B cell (primary cell): ENCODE measurements at regions not wholly inside any gene's neighbourhood (a gene's known extent, or its start where the extent isn't known, plus 50 kb on each side); places are given as distances from the start of the nearest gene placed in this dataset.

Experiments
- ATAC-seq: fragments of 200-7000 bp; cut with Tn5 transposase; one replicate; pipeline ENCODE4 v1.10.0; 2021; ENCODE audit warnings: low read depth, mild to moderate bottlenecking, moderate number of reproducible peaks, moderate library complexity
- CTCF ChIA-PET: fragments of 350-600 bp; sonication (Branson Sonifier 250); formaldehyde crosslinking; loops from one replicate; lab custom pipeline; 2021; ENCODE audit warnings: antibody characterized with exemption, inconsistent platforms; lab: Charles Lee
- POLR2A ChIA-PET: fragments of 350-600 bp; sonication (Branson Sonifier 250); formaldehyde crosslinking; loops from one replicate; lab custom pipeline; 2021; ENCODE audit warnings: antibody characterized with exemption; lab: Charles Lee
- DNase-seq: peaks from one replicate; pipeline ENCODE4 v3.0.0; 2013
- H2AFZ ChIP-seq: 2 replicates; pipeline ENCODE4 v1.6.1; 2012; ENCODE audit warnings: mild to moderate bottlenecking, low read depth, low read length; ENCODE audit not compliant: insufficient read depth, poor library complexity, severe bottlenecking
- H3K27ac ChIP-seq, 2 donors: 1 replicate in 1 of 2; 2 replicates in 1 of 2; pipeline ENCODE4 v1.5.1; 2012 to 2013; ENCODE audit warnings: low read length in 2 of 2, mild to moderate bottlenecking in 2 of 2, moderate library complexity in 1 of 2
- H3K27me3 ChIP-seq, 4 experiments: fragments of 200-600 bp in 1 of 4; sonication (generic) in 1 of 4; replicated peaks in 1 of 4; 1 replicate in 2 of 4; 2 replicates in 2 of 4; pipeline versions ENCODE4 v1.6.1 to v1.7.0; 2013 to 2016; ENCODE audit warnings: low read length in 3 of 4, mild to moderate bottlenecking in 2 of 4, mixed read lengths in 1 of 4, moderate library complexity in 1 of 4; ENCODE audit not compliant: insufficient read depth in 4 of 4, control insufficient read depth in 3 of 4; ENCODE audit errors: control extremely low read depth in 1 of 4
- H3K36me3 ChIP-seq, 2 experiments: replicated peaks in 1 of 2; 1 replicate in 1 of 2; 2 replicates in 1 of 2; pipeline versions ENCODE4 v1.6.1 to v1.7.1; 2013; ENCODE audit warnings: low read length in 1 of 2; ENCODE audit not compliant: insufficient read depth in 2 of 2, control insufficient read depth in 1 of 2; ENCODE audit errors: control extremely low read depth in 1 of 2, extremely low read depth in 1 of 2
- H3K4me1 ChIP-seq, 2 donors: fragments of 200-600 bp in 1 of 2; sonication (generic) in 1 of 2; 1 replicate in 1 of 2; 2 replicates in 1 of 2; pipeline versions ENCODE4 v1.5.1 to v1.6.1; 2013 to 2017; ENCODE audit warnings: low read length in 2 of 2; ENCODE audit not compliant: control insufficient read depth in 2 of 2, insufficient read depth in 2 of 2
- H3K4me2 ChIP-seq: replicated peaks from 2 replicates; pipeline ENCODE3; 2012; ENCODE audit warnings: mild to moderate bottlenecking, low read depth, low read length; ENCODE audit not compliant: poor library complexity, severe bottlenecking
- H3K4me3 ChIP-seq, 5 experiments: fragments of 200-600 bp in 1 of 5; sonication (generic) in 1 of 5; 1 replicate in 3 of 5; 2 replicates in 2 of 5; pipeline versions ENCODE4 v1.5.1 to v1.7.0; 2011 to 2016; ENCODE audit warnings: low read length in 4 of 5, mild to moderate bottlenecking in 4 of 5, low read depth in 2 of 5, control low read depth in 1 of 5, moderate library complexity in 1 of 5; ENCODE audit not compliant: insufficient read depth in 1 of 5; ENCODE audit errors: control extremely low read depth in 1 of 5, extremely low read depth in 1 of 5
- H3K79me2 ChIP-seq: fragments of 200-600 bp; sonication (generic); one replicate; pipeline ENCODE4 v1.6.0; 2016; ENCODE audit warnings: low read length; ENCODE audit not compliant: control insufficient read depth, insufficient read depth
- H3K9ac ChIP-seq: fragments of 200-600 bp; sonication (generic); 2 replicates; pipeline ENCODE4 v1.6.1; 2017; ENCODE audit warnings: mild to moderate bottlenecking, low read length, moderate library complexity
- H3K9me3 ChIP-seq, 3 donors: one replicate each; pipeline versions ENCODE4 v1.6.1 to v1.7.1; 2013; ENCODE audit warnings: low read length in 2 of 3; ENCODE audit not compliant: control insufficient read depth in 2 of 3, insufficient read depth in 1 of 3; ENCODE audit errors: control extremely low read depth in 1 of 3
- H4K20me1 ChIP-seq: 2 replicates; pipeline ENCODE4 v1.6.0; 2012; ENCODE audit warnings: mild to moderate bottlenecking, low read length; ENCODE audit not compliant: insufficient read depth, control insufficient read depth, poor library complexity, severe bottlenecking
- H3K27ac Mint-ChIP-seq: one replicate; pipeline ENCODE4 v1.8.0; 2021; ENCODE audit warnings: mixed read lengths
- H3K27me3 Mint-ChIP-seq: one replicate; pipeline ENCODE4 v1.8.0; 2021; ENCODE audit warnings: mixed read lengths
- H3K4me1 Mint-ChIP-seq: one replicate; pipeline ENCODE4 v1.8.0; 2021; ENCODE audit warnings: mixed read lengths
- H3K4me3 Mint-ChIP-seq: one replicate; pipeline ENCODE4 v1.8.0; 2021; ENCODE audit warnings: mixed read lengths
- H3K9me3 Mint-ChIP-seq: one replicate; pipeline ENCODE4 v1.8.0; 2022; ENCODE audit warnings: mixed read lengths; ENCODE audit not compliant: insufficient read depth
- CTCF ChIP-seq: fragments of 200-600 bp; IDR thresholded peaks from one replicate; pipeline ENCODE4 v1.8.0; 2022; ENCODE audit warnings: antibody characterized with exemption, mild to moderate bottlenecking
- EZH2 ChIP-seq: IDR thresholded peaks from 2 replicates; pipeline ENCODE4 v1.6.1; 2012; ENCODE audit warnings: borderline replicate concordance, low read depth, mild to moderate bottlenecking, moderate library complexity, low read length; ENCODE audit not compliant: insufficient read depth, poor library complexity, severe bottlenecking
- WGBS: methylation state at CpG from one replicate; pipeline ENCODE4 v1.1.5; 2013; ENCODE audit warnings: missing lambda C conversion rate; ENCODE audit not compliant: insufficient coverage; 5-methylcytosine and 5-hydroxymethylcytosine counted together
- intact Hi-C: fragments of 100-400 bp; cut with micrococcal nuclease; formaldehyde crosslinking; loops from one replicate; pipeline ENCODE4 v1.10.0; 2022

- H3K27ac Mint-ChIP-seq: no peak overlapping the region
- H3K4me3 Mint-ChIP-seq: no peak overlapping the region
- H3K4me1 Mint-ChIP-seq: no peaks in the 10 kb centered on the region
- ATAC-seq (no peak), DNase-seq (no peak)
- H4K20me1 ChIP-seq: no peaks in the 10 kb centered on the region
- intact Hi-C loops: no loop called here
- 80% methylated on average over 1 of the region's 5 CpGs for WGBS
- H3K27me3 ChIP-seq: no peaks in the 10 kb centered on the region
- ChIA-PET POLR2A (no interaction called here), CTCF (no interaction called here)
- no peak overlapping the region for H3K4me3 ChIP-seq
- no peak for TF ChIP-seq EZH2
- TF ChIP-seq CTCF: no peak
- no peaks in the 10 kb centered on the region for H3K9me3 Mint-ChIP-seq
- H2AFZ ChIP-seq: no peak overlapping the region
- H3K27ac ChIP-seq: no peak overlapping the region
- no peaks in the 10 kb centered on the region for H3K36me3 ChIP-seq
- no peaks in the 10 kb centered on the region for H3K4me1 ChIP-seq
- no peak overlapping the region for H3K9ac ChIP-seq
- H3K79me2 ChIP-seq: no peaks in the 10 kb centered on the region
- H3K4me2 ChIP-seq: no peak overlapping the region
- no peaks in the 10 kb centered on the region for H3K27me3 Mint-ChIP-seq
- no peaks in the 10 kb centered on the region for H3K9me3 ChIP-seq
Observed at GRCh38 chr15:39207532-39208115, 373.3 kb upstream of the THBS1 start.

GRCh38 chr15:39208187-39208586 lies 372.7 kb upstream of the THBS1 start:
- H3K79me2 ChIP-seq: no peaks in the 10 kb centered on the region
- no peaks in the 10 kb centered on the region for H3K27me3 ChIP-seq
- H4K20me1 ChIP-seq: no peaks in the 10 kb centered on the region
- ATAC-seq (no peak), DNase-seq (no peak)
- Mint-ChIP-seq H3K4me3 (no peak overlapping the region), H3K4me1 (no peaks in the 10 kb centered on the region), H3K27ac (no peak overlapping the region), H3K9me3 (no peaks in the 10 kb centered on the region), H3K27me3 (no peaks in the 10 kb centered on the region)
- H3K4me1 ChIP-seq: no peaks in the 10 kb centered on the region
- no peak overlapping the region for H3K4me2 ChIP-seq
- no peak overlapping the region for H2AFZ ChIP-seq
- H3K9ac ChIP-seq: no peak overlapping the region
- intact Hi-C loops: no loop called here
- no peak overlapping the region for H3K27ac ChIP-seq
- H3K36me3 ChIP-seq: no peaks in the 10 kb centered on the region
- TF ChIP-seq EZH2: no peak
- no CpG with 5 or more reads among the region's 2 CpGs for WGBS
- ChIA-PET POLR2A (no interaction called here), CTCF (no interaction called here)
- no peak overlapping the region for H3K4me3 ChIP-seq
- H3K9me3 ChIP-seq: no peaks in the 10 kb centered on the region
